GM12892 (cell line): ENCODE measurements at regions not wholly inside any gene's neighbourhood (a gene's known extent, or its start where the extent isn't known, plus 50 kb on each side); places are given as distances from the start of the nearest gene placed in this dataset.
"Not testable (repeated sequence)": the region's sequence is repeated elsewhere in the genome, so short reads cannot be mapped to it uniquely, and the experiment has no call there.

Source experiments
- POLR2A ChIP-seq: IDR thresholded peaks from 2 replicates; pipeline ENCODE4 v1.6.1; 2011; ENCODE audit warnings: low read depth, low read length, control low read depth
- POLR2AphosphoS5 ChIP-seq: IDR thresholded peaks from 2 replicates; pipeline ENCODE4 v1.6.1; 2011; ENCODE audit warnings: low read depth, low read length, control low read depth

GRCh38 chr11:112539281-112539555, 278.6 kb upstream of the PLET1 start:
- not testable (repeated sequence) for TF ChIP-seq POLR2A, POLR2AphosphoS5
